Fibroblast of villous mesenchyme (primary cell): ENCODE measurements at regions not wholly inside any gene's neighbourhood (a gene's known extent, or its start where the extent isn't known, plus 50 kb on each side); places are given as distances from the start of the nearest gene placed in this dataset.

Experiments
- DNase-seq: peaks from one replicate; pipeline ENCODE4 v3.0.0-alpha.2; 2010; ENCODE audit warnings: low read depth
- H3K4me3 ChIP-seq: 2 replicates; pipeline ENCODE4 v1.5.1; 2011; ENCODE audit warnings: low read depth, mild to moderate bottlenecking, low read length
- CTCF ChIP-seq: IDR thresholded peaks from 2 replicates; pipeline ENCODE4 v1.5.1; 2012; ENCODE audit warnings: low read depth, mild to moderate bottlenecking, low read length; ENCODE audit not compliant: insufficient read depth

DNA sequence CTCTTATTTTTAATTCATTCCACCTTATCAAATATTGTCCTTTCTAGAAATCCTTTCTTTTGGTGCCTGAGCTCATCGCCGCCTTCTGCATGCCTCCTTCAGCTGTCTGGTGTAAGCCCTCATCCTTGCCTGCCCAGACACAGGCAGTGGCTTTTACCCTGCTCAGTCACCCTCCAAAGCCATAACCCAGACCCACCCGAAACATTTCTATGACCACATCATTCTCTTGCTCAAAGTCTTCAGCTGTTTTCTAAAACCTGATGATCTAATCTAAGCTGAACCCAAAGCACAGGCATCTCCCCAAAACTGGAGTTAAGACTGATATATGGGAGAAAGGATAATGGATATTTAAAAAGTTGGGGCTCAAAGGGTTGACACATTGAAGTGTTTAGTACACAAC, 753.7 kb upstream of the SGCG start:
- no peak for TF ChIP-seq CTCF
- H3K4me3 ChIP-seq: no peak overlapping the region
- DNase-seq: peak; percentile 14

DNA sequence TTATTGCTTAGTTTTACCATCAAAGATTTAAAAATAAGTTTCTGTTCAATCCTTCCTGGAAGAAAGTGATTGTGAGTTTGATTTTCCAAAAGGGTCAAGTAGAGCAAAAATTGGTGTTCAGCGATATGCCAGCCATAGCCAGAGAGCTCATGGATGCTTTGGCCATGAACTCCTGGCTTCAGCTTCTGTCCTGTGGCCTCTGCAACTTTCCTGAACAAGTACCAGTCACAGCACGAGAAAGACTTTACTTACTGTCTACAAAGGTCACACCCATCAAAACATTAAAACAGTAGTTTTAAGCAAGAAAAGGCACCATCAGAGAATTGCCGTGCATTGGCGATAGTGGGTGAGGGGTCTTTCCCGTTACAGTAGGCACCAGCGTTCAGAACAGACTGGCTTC, 753.0 kb upstream of the SGCG start:
- no peak for TF ChIP-seq CTCF
- no peak overlapping the region for H3K4me3 ChIP-seq
- no peak for DNase-seq

GRCh38 chr13:22428188-22428828, 752.5 kb upstream of the SGCG start:
- DNase-seq: peak; percentile 98
- H3K4me3 ChIP-seq: no peak overlapping the region
- TF ChIP-seq CTCF: no peak

GRCh38 chr13:22432690-22433089, 748.1 kb upstream of the SGCG start:
- no peak for DNase-seq
- TF ChIP-seq CTCF: no peak
- no peak overlapping the region for H3K4me3 ChIP-seq

- DNase-seq: no peak
- no peak for TF ChIP-seq CTCF
These were observed 733.5 kb upstream of the SGCG start for GRCh38 chr13:22447132-22447886.

DNA sequence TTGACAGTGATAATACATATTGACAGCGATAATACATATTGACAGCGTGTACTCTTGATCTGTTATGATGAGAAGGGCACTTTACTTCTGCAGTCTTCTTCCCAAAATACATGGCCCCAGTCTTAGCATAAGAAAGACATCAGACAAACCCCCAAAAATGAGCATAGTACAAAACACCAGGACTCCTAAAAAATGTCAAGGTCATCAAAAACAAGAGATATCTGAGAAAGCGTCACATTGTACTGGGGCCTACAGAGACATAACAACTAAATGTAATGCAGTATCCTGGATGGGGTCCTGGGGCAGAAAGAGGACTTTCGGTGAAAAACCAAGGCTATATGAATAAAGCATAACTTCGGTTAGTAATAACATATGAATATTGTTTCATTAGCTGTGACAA, 731.5 kb upstream of the SGCG start:
- no peak for DNase-seq
- TF ChIP-seq CTCF: no peak
- H3K4me3 ChIP-seq: no peak overlapping the region

More at GRCh38 chr13:22447132-22447886, 733.5 kb upstream of the SGCG start:
- H3K4me3 ChIP-seq: no peak overlapping the region
